ENCODE measurements at regions not wholly inside any gene's neighbourhood (a gene's known extent, or its start where the extent isn't known, plus 50 kb on each side); places are given as distances from the start of the nearest gene placed in this dataset.
A peak's percentile ranks its signal among the peaks of the same experiment; 100 is the strongest.

DNA sequence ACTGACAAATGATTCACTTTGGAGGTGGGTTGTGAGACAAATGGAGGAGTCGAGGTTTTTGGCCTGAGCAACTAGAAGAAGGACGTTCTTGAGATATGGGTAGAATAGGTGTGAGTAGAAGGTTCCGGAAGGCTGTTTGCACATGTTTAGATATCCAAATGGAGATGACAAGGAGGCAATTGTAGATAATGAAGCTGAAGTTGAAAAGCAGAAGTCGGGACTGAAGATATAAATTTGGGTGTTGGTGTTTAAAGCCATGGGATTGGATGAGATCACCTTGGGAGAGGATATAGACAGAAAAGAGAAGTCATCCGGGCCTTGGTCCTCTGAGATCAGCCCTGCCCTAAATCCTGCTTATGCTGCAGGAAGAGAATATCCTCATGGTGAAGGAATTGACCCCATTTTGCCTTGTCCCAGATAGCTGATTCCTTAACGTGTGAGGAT is 75.5 kb upstream of the CD44 start:
- peaks cover 14% of the 10 kb centered on the region for H3K4me1 ChIP-seq (ENCODE audit: control insufficient read depth, insufficient read depth, low read length)
- no peaks in the 10 kb centered on the region for H3K27me3 ChIP-seq (ENCODE audit: control insufficient read depth in 1 of 2, insufficient read depth in 2 of 2, low read length in 2 of 2)
- H3K27ac ChIP-seq (ENCODE audit: low read length) = no peak overlapping the region
- H3K4me3 ChIP-seq (ENCODE audit: low read length in 2 of 2) = no peak overlapping the region
- no peaks in the 10 kb centered on the region for H3K9me3 ChIP-seq (ENCODE audit: control insufficient read depth in 2 of 2, low read length in 2 of 2)
- no peak overlapping the region for H3K9ac ChIP-seq (ENCODE audit: low read length in 2 of 2)
- no peaks in the 10 kb centered on the region for H3K36me3 ChIP-seq (ENCODE audit: control insufficient read depth in 2 of 2, insufficient read depth in 2 of 2, low read length in 2 of 2)

DNA sequence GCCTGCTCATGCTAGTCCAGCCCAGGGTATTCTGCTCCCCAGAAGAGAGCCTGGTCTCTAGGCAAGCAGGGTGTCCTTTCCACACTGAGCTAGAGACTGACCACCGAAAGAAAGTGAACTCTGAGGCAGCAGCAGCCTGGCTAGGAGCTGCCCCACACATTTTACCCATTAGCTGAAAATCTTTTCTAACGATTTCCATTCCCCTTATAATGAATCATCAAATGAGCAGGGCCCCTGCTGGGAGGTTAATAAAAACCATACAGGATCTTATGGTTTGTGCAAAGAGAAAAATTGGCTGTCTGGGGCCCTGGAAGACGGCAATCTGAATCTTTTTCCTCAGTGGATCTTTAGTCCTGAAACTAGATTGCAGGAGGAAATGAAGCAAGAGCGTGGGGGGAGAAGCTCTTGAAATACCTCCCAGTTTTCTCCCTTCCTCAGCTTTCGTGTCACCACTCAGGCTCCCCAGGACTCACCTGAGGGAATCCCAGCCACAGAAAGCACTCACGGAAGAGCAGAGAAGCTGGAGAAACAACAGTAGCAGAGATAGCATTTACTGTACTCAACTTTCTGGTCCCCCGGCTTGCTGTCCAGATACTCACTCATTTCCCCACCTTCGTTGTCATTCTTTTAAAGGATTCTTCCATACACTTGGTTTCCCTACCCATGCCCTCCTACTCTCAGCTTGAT is 74.7 kb upstream of the CD44 start:
- Histone ChIP-seq H3K9ac (ENCODE audit: low read length in 2 of 2) (no peak overlapping the region), H3K4me1 (ENCODE audit: control insufficient read depth, insufficient read depth, low read length) (peaks cover 14% of the 10 kb centered on the region), H3K36me3 (ENCODE audit: control insufficient read depth in 2 of 2, insufficient read depth in 2 of 2, low read length in 2 of 2) (no peaks in the 10 kb centered on the region), H3K4me3 (ENCODE audit: low read length in 2 of 2) (no peak overlapping the region), H3K27ac (ENCODE audit: low read length) (no peak overlapping the region), H3K27me3 (ENCODE audit: control insufficient read depth in 1 of 2, insufficient read depth in 2 of 2, low read length in 2 of 2) (no peaks in the 10 kb centered on the region), H3K9me3 (ENCODE audit: control insufficient read depth in 2 of 2, low read length in 2 of 2) (no peaks in the 10 kb centered on the region)

DNA sequence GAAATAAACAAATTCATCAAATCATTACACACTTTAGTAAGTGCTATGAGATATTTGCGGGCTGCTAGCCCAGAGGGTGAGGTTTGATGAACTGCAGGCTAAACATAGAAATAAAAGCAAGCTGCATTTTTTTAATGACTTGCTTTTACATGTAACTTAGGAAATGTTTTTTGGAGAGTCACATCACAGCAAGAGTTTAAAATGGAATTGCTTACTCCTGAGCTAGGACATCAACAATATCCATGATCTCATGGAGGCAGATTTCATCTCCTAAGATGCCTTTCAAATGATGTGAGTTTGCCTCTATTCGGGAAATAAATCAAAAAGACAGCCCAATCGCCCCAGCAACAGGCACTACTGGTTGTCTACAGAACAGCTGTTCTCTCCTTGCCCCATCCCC is 73.4 kb upstream of the CD44 start:
- H3K9ac ChIP-seq (ENCODE audit: low read length in 2 of 2) = no peak overlapping the region
- peaks cover 14% of the 10 kb centered on the region for H3K4me1 ChIP-seq (ENCODE audit: control insufficient read depth, insufficient read depth, low read length)
- no peaks in the 10 kb centered on the region for H3K36me3 ChIP-seq (ENCODE audit: control insufficient read depth in 2 of 2, insufficient read depth in 2 of 2, low read length in 2 of 2)
- H3K9me3 ChIP-seq (ENCODE audit: control insufficient read depth in 2 of 2, low read length in 2 of 2) = no peaks in the 10 kb centered on the region
- peak overlapping the region; percentile 62 for H3K27ac ChIP-seq (ENCODE audit: low read length)
- H3K4me3 ChIP-seq (ENCODE audit: low read length in 2 of 2) = peak overlapping the region in 1 of 2 donors; percentile 15
- no peaks in the 10 kb centered on the region for H3K27me3 ChIP-seq (ENCODE audit: control insufficient read depth in 1 of 2, insufficient read depth in 2 of 2, low read length in 2 of 2)

DNA sequence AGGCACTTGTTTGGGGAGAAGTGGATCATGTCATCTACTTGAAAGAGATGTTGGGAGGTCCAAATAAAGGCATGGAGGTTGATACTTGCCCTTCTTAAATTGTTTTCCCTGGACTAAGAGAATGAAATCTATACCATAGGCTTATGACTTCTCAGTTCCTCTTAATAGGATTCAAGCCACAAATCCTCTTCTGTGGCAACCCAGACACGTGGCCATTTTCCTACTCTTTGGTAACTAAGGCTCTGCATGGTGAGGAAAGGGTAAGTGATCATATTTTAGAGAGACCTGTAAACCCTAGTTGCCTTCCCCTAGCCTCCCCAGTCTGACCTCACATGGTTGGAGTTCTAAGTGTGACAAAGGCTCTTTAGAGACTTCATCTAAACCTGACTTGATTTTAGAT is 72.9 kb upstream of the CD44 start:
- Histone ChIP-seq H3K9ac (ENCODE audit: low read length in 2 of 2) (no peak overlapping the region), H3K9me3 (ENCODE audit: control insufficient read depth in 2 of 2, low read length in 2 of 2) (no peaks in the 10 kb centered on the region), H3K27me3 (ENCODE audit: control insufficient read depth in 1 of 2, insufficient read depth in 2 of 2, low read length in 2 of 2) (no peaks in the 10 kb centered on the region), H3K27ac (ENCODE audit: low read length) (peak overlapping the region; percentile 62), H3K36me3 (ENCODE audit: control insufficient read depth in 2 of 2, insufficient read depth in 2 of 2, low read length in 2 of 2) (no peaks in the 10 kb centered on the region), H3K4me3 (ENCODE audit: low read length in 2 of 2) (peak overlapping the region in 1 of 2 donors; percentile 15), H3K4me1 (ENCODE audit: control insufficient read depth, insufficient read depth, low read length) (peaks cover 14% of the 10 kb centered on the region)

DNA sequence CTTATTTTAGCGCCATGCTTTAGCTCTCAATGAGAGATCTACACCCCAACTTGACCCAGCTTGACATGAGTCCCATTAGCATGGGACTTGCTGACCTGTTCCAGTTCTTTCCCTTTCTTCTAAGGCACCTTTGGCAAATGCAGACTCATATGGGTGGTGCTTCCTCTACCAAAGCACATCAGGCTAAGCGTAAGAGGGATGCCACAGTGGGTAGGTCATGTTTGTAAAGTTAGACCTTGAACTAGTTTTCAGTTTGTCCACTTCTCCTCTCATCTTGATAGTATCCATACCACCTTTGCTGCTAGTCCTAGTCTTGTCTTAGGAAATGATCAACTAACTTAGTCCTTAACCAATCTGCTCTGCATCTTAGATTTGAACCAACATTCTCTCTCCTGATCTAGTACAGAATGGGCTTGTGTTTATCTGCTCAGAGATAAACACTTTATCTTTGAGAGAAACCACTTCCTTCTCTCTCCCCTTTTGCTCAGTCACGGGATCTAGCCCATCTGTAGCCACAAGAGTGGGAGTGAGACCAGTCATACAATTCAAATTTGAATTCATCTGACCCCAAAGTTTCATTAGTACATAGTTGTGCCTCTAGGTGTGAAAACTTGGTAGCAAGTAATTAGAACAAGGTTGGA is 72.1 kb upstream of the CD44 start:
- Histone ChIP-seq H3K27ac (ENCODE audit: low read length) (no peak overlapping the region), H3K4me1 (ENCODE audit: control insufficient read depth, insufficient read depth, low read length) (peaks cover 14% of the 10 kb centered on the region), H3K9me3 (ENCODE audit: control insufficient read depth in 2 of 2, low read length in 2 of 2) (no peaks in the 10 kb centered on the region), H3K4me3 (ENCODE audit: low read length in 2 of 2) (no peak overlapping the region), H3K9ac (ENCODE audit: low read length in 2 of 2) (no peak overlapping the region), H3K27me3 (ENCODE audit: control insufficient read depth in 1 of 2, insufficient read depth in 2 of 2, low read length in 2 of 2) (no peaks in the 10 kb centered on the region), H3K36me3 (ENCODE audit: control insufficient read depth in 2 of 2, insufficient read depth in 2 of 2, low read length in 2 of 2) (no peaks in the 10 kb centered on the region)

DNA sequence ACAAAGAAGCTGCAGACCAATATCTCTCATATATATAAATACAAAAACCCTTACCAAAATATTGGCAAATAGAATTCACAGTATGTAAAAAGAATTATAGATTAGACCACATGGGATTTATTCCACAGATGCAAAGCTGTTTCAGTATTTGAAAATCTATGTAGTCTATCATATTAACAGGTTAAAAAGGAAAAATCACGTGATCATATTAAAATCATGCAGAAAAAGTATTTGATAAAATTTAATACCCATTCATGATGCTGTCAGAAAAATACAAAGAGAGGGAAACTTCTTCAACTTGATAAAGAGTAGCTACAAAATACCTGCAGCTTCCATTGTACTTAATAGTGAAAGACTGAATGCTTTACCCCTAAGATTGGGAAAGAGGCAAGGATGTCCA is 67.2 kb upstream of the CD44 start:
- Histone ChIP-seq H3K4me3 (ENCODE audit: low read length in 2 of 2) (no peak overlapping the region), H3K4me1 (ENCODE audit: control insufficient read depth, insufficient read depth, low read length) (no peaks in the 10 kb centered on the region), H3K9ac (ENCODE audit: low read length in 2 of 2) (no peak overlapping the region), H3K36me3 (ENCODE audit: control insufficient read depth in 2 of 2, insufficient read depth in 2 of 2, low read length in 2 of 2) (no peaks in the 10 kb centered on the region), H3K9me3 (ENCODE audit: control insufficient read depth in 2 of 2, low read length in 2 of 2) (no peaks in the 10 kb centered on the region), H3K27ac (ENCODE audit: low read length) (no peak overlapping the region), H3K27me3 (ENCODE audit: control insufficient read depth in 1 of 2, insufficient read depth in 2 of 2, low read length in 2 of 2) (no peaks in the 10 kb centered on the region)

DNA sequence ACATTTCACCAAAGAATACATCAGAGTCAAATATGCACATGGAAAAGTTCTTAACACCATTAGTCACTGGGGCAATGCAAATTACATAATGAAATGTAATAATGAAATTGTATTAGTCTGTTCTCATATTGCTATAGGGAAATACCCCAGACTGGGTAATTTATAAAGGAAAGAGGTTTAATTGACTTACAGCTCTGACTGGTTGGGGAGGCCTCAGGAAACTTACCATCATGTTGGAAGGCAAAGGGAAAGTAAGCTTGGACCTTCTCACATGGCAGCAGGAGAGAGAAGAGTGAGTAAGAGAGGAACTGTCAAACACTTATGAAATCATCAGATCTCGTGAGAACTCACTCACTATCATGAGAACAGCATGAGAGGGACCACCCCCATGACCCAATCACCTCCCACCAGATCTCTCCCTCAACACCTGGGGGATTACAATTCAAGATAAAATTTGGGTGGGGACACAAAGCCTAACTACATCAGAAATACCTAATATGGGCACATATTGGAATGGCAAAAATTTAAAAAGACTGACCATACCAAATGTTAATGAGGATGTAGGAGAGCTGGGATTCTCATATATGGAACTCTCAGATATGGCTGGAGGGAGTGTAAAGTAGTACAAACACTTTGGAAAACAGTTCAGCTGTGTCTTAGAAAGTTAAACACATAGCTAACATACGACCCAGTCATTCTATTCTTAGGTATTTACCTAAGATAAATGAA is 65.1 kb upstream of the CD44 start:
- H3K9ac ChIP-seq (ENCODE audit: low read length in 2 of 2) = no peak overlapping the region
- no peaks in the 10 kb centered on the region for H3K36me3 ChIP-seq (ENCODE audit: control insufficient read depth in 2 of 2, insufficient read depth in 2 of 2, low read length in 2 of 2)
- H3K4me1 ChIP-seq (ENCODE audit: control insufficient read depth, insufficient read depth, low read length) = no peaks in the 10 kb centered on the region
- H3K27ac ChIP-seq (ENCODE audit: low read length) = no peak overlapping the region
- H3K9me3 ChIP-seq (ENCODE audit: control insufficient read depth in 2 of 2, low read length in 2 of 2) = no peaks in the 10 kb centered on the region
- H3K27me3 ChIP-seq (ENCODE audit: control insufficient read depth in 1 of 2, insufficient read depth in 2 of 2, low read length in 2 of 2) = no peaks in the 10 kb centered on the region
- no peak overlapping the region for H3K4me3 ChIP-seq (ENCODE audit: low read length in 2 of 2)

DNA sequence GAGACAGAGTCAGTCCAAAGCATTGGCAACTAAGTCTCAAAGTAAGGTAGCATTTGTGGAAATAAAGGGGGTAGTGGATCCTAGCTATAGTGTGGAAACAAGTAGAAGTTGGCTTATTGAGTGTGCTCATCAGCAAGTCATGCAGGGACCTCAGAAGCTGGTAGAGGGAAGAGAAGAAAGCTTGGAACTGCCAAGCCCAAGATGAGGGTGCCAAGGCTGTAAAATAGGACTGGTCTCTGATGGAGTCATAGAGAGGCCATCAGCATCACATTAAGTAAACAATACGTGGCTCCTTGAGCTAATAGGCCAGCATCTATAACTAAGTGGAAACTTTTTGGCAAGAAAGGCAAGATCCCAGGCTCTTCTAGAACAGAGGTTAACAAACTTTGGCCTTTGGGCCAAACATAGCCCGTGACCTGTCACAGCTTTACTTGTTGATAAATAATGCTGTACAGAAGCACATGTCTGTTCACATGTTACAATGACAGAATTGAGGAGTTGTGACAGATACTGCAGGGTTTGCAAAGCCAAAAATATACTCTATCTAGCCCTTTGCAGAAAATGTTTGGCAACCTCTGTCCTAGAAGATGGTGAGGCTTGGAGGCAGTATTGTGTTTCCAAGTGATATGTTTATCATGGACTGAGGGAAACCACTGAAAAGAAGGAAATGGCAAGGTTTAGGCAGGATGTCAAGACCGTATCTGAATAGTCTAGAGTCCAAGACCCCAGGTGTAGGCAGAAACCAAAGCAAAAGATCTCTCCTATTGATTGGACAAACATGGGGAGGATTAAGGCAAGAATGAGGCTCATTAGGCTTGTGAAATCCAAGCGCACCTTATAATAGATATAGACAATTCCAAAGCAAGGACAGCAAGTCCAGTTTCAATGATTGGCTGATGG is 62.5 kb upstream of the CD44 start:
- no peaks in the 10 kb centered on the region for H3K4me1 ChIP-seq (ENCODE audit: control insufficient read depth, insufficient read depth, low read length)
- H3K36me3 ChIP-seq (ENCODE audit: control insufficient read depth in 2 of 2, insufficient read depth in 2 of 2, low read length in 2 of 2) = no peaks in the 10 kb centered on the region
- H3K27me3 ChIP-seq (ENCODE audit: control insufficient read depth in 1 of 2, insufficient read depth in 2 of 2, low read length in 2 of 2) = no peaks in the 10 kb centered on the region
- H3K27ac ChIP-seq (ENCODE audit: low read length) = no peak overlapping the region
- no peak overlapping the region for H3K9ac ChIP-seq (ENCODE audit: low read length in 2 of 2)
- H3K4me3 ChIP-seq (ENCODE audit: low read length in 2 of 2) = no peak overlapping the region
- no peaks in the 10 kb centered on the region for H3K9me3 ChIP-seq (ENCODE audit: control insufficient read depth in 2 of 2, low read length in 2 of 2)

DNA sequence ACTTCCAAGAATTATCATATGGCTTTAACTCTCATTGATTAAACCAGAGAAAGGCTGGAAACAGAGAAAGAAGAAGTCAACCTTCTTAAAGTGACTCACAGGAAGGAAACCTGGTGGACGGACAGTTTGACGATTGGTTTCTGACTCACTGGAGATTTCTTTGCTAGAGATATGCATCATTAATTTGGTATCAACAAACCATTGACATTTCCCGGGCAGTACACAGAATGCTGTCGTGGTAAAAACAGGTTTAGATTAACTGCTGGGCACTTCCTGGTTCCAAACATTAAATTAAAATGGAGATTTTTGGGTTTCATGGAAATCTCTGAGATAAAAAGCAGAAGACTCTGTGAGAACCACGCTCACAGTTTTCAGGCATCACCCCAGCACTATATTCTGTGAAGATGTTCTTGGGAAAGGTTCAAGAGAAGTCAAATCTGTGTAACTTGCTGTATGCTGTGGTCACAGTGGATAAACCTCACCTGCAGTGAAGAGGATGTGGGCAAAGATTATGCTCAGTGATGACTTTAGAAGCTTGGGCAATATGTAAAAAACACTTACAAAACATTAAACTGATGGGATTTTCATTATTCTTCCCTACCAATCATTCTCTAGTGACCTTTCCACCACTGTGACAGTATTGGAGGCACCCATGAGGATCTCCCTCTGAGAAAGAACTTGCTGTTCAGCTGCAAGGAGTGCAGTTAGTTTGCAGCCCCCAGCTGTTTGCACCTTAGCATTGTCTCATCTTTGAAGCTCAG is 61.1 kb upstream of the CD44 start:
- Histone ChIP-seq H3K27ac (ENCODE audit: low read length) (no peak overlapping the region), H3K9me3 (ENCODE audit: control insufficient read depth in 2 of 2, low read length in 2 of 2) (no peaks in the 10 kb centered on the region), H3K27me3 (ENCODE audit: control insufficient read depth in 1 of 2, insufficient read depth in 2 of 2, low read length in 2 of 2) (no peaks in the 10 kb centered on the region), H3K4me3 (ENCODE audit: low read length in 2 of 2) (no peak overlapping the region), H3K4me1 (ENCODE audit: control insufficient read depth, insufficient read depth, low read length) (peaks cover 5% of the 10 kb centered on the region), H3K36me3 (ENCODE audit: control insufficient read depth in 2 of 2, insufficient read depth in 2 of 2, low read length in 2 of 2) (no peaks in the 10 kb centered on the region), H3K9ac (ENCODE audit: low read length in 2 of 2) (no peak overlapping the region)

DNA sequence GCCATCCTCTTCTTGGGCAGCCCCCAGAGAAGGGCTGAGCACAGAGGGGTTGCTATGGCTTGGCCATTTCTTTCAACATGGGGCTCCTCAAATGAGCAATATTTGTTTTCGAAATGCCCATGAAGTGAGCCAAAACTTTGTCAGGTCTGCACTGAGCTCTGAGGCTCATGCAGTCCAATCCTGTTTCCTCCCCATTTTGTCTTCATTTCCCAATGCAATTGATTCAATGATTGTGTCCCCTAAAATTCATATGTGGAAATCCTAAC is 60.6 kb upstream of the CD44 start:
- H3K4me1 ChIP-seq (ENCODE audit: control insufficient read depth, insufficient read depth, low read length) = peaks cover 10% of the 10 kb centered on the region
- H3K36me3 ChIP-seq (ENCODE audit: control insufficient read depth in 2 of 2, insufficient read depth in 2 of 2, low read length in 2 of 2) = no peaks in the 10 kb centered on the region

More for the DNA sequence above, 60.6 kb upstream of the CD44 start:
- no peaks in the 10 kb centered on the region for H3K9me3 ChIP-seq (ENCODE audit: control insufficient read depth in 2 of 2, low read length in 2 of 2)
- H3K27me3 ChIP-seq (ENCODE audit: control insufficient read depth in 1 of 2, insufficient read depth in 2 of 2, low read length in 2 of 2) = no peaks in the 10 kb centered on the region
- no peak overlapping the region for H3K4me3 ChIP-seq (ENCODE audit: low read length in 2 of 2)
- no peak overlapping the region for H3K27ac ChIP-seq (ENCODE audit: low read length)
- no peak overlapping the region for H3K9ac ChIP-seq (ENCODE audit: low read length in 2 of 2)

Measured in stomach smooth muscle (tissue), 2 donors.